ENCODE measurements at regions not wholly inside any gene's neighbourhood (a gene's known extent, or its start where the extent isn't known, plus 50 kb on each side); places are given as distances from the start of the nearest gene placed in this dataset.

DNA sequence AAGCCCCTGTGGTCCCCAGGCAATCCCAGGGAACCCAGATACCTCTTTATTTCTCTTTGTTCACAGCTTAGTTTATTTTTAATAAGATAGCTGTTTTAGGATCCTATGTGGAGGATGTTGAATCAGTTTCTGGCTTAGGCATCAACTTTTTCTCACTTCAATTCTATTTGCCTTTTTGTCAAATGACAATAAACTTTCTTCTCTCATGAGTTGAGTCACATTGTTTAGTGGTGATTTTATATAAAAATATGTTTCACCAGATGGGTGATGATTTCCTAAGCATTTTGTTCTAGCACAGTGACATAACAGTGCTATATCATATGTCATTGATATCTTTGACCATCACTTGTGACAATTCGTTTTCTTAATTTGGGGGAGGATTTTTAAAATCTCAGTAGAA lies 198.1 kb upstream of the PUDP start:
- no peak for TF ChIP-seq EZH2 (IDR thresholded peaks at IDR 0.05; ENCODE audit: borderline replicate concordance, insufficient read depth, low read length, poor library complexity, severe bottlenecking)
- TF ChIP-seq, protein P1, sequence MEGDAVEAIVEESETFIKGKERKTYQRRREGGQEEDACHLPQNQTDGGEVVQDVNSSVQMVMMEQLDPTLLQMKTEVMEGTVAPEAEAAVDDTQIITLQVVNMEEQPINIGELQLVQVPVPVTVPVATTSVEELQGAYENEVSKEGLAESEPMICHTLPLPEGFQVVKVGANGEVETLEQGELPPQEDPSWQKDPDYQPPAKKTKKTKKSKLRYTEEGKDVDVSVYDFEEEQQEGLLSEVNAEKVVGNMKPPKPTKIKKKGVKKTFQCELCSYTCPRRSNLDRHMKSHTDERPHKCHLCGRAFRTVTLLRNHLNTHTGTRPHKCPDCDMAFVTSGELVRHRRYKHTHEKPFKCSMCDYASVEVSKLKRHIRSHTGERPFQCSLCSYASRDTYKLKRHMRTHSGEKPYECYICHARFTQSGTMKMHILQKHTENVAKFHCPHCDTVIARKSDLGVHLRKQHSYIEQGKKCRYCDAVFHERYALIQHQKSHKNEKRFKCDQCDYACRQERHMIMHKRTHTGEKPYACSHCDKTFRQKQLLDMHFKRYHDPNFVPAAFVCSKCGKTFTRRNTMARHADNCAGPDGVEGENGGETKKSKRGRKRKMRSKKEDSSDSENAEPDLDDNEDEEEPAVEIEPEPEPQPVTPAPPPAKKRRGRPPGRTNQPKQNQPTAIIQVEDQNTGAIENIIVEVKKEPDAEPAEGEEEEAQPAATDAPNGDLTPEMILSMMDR (IDR thresholded peaks at IDR 0.05; ENCODE audit: poor library complexity, severe bottlenecking): no peak

Data from neural cell (in vitro differentiated cells).